Natural killer cell (primary cell): ENCODE measurements at regions not wholly inside any gene's neighbourhood (a gene's known extent, or its start where the extent isn't known, plus 50 kb on each side); places are given as distances from the start of the nearest gene placed in this dataset.

Experiments
- ATAC-seq, 3 donors: fragments of 150-1000 bp in 2 of 3; fragments of 200-7000 bp in 1 of 3; cut with Tn5 transposase; 1 replicate in 1 of 3; 2 replicates in 2 of 3; pipeline ENCODE4 v1.10.0; 2021; ENCODE audit warnings: mild to moderate bottlenecking in 2 of 3, moderate library complexity in 2 of 3
- DNase-seq, 2 donors: peaks; one replicate each; pipeline versions ENCODE4 v3.0.0 to v3.0.0-alpha.2; 2013 to 2021; ENCODE audit warnings: mixed read lengths in 1 of 2
- H3K27ac ChIP-seq: one replicate; pipeline ENCODE4 v1.5.1; 2013; ENCODE audit warnings: mild to moderate bottlenecking, low read length
- H3K27me3 ChIP-seq: one replicate; pipeline ENCODE4 v1.6.1; 2013; ENCODE audit warnings: low read length; ENCODE audit not compliant: control insufficient read depth, insufficient read depth
- H3K36me3 ChIP-seq: one replicate; pipeline ENCODE4 v1.6.1; 2013; ENCODE audit warnings: low read length; ENCODE audit not compliant: control insufficient read depth, insufficient read depth
- H3K4me1 ChIP-seq: one replicate; pipeline ENCODE4 v1.6.1; 2013; ENCODE audit warnings: low read length; ENCODE audit not compliant: control insufficient read depth, insufficient read depth
- H3K4me3 ChIP-seq: one replicate; pipeline ENCODE4 v1.5.1; 2013; ENCODE audit warnings: low read length
- H3K9me3 ChIP-seq: one replicate; pipeline ENCODE4 v1.6.1; 2013; ENCODE audit warnings: low read length; ENCODE audit not compliant: control insufficient read depth, insufficient read depth
- H3K27ac Mint-ChIP-seq, 2 donors: one replicate each; pipeline ENCODE4 v1.8.0; 2022; ENCODE audit warnings: mild to moderate bottlenecking in 2 of 2, mixed read lengths in 2 of 2, moderate library complexity in 1 of 2
- H3K27me3 Mint-ChIP-seq, 2 donors: one replicate each; pipeline ENCODE4 v1.8.0; 2022; ENCODE audit warnings: low read depth in 2 of 2, mixed read lengths in 2 of 2
- H3K36me3 Mint-ChIP-seq: one replicate; pipeline ENCODE4 v1.8.0; 2022; ENCODE audit warnings: mixed read lengths
- H3K4me1 Mint-ChIP-seq, 2 donors: one replicate each; pipeline ENCODE4 v1.8.0; 2022; ENCODE audit warnings: mixed read lengths in 2 of 2
- H3K4me3 Mint-ChIP-seq: one replicate; pipeline ENCODE4 v1.8.0; 2022; ENCODE audit warnings: mild to moderate bottlenecking, moderate library complexity, mixed read lengths
- H3K9me3 Mint-ChIP-seq, 2 donors: one replicate each; pipeline ENCODE4 v1.8.0; 2022; ENCODE audit warnings: mixed read lengths in 2 of 2
- WGBS: methylation state at CpG from one replicate; pipeline ENCODE4 v1.1.7; 2013; ENCODE audit warnings: missing lambda C conversion rate; ENCODE audit not compliant: insufficient coverage; 5-methylcytosine and 5-hydroxymethylcytosine counted together
- intact Hi-C: fragments of 100-400 bp; cut with micrococcal nuclease; formaldehyde crosslinking; loops from one replicate; pipeline ENCODE4 v1.14.2; 2022
- TF ChIP-seq, protein P1 (sequence below): fragments of 200-600 bp; IDR thresholded peaks from one replicate; pipeline ENCODE4 v1.8.0; 2022; ENCODE audit warnings: antibody characterized with exemption

DNA sequence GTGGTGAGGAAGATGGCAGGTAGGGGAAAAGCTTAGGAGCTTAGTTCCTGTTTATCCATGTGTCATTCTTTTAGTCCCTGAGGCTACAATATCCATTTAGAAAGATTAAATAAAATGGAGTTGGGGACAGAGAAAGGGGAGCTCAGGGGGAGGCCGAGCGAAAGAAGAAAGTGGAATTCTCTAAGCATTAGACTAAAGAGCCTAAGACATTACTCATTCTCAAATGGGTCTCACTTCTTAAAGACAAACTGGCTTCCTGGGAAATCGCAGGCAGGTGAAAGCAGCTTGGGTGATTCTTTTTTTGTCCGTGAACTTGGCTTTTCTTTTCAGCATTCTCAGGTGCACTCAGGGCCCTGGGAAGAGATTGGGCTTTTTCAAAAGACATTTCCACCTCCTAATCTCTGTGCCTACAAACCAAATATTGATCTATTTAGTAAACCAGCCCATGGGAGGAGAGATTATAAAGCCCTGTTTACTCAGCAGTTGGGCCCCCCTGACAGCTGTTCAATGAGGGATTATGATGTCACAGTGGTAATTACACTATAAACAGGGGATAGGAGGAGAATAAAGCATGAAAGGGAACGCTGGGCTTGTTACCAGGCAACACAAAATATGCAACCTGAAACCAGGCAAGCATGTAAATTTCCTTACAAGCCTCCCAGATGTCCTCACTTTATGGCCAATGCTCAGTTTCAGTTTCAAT is 584.0 kb downstream of the ACTL7B start:
- H3K9me3 Mint-ChIP-seq = peaks cover 0 to 11% of the 10 kb centered on the region in 2 donors
- Histone ChIP-seq H3K4me1 (no peaks in the 10 kb centered on the region), H3K9me3 (peaks cover 2% of the 10 kb centered on the region), H3K27me3 (no peaks in the 10 kb centered on the region), H3K36me3 (no peaks in the 10 kb centered on the region), H3K27ac (no peak overlapping the region), H3K4me3 (no peak overlapping the region)
- DNase-seq = no peak
- TF ChIP-seq, protein P1, sequence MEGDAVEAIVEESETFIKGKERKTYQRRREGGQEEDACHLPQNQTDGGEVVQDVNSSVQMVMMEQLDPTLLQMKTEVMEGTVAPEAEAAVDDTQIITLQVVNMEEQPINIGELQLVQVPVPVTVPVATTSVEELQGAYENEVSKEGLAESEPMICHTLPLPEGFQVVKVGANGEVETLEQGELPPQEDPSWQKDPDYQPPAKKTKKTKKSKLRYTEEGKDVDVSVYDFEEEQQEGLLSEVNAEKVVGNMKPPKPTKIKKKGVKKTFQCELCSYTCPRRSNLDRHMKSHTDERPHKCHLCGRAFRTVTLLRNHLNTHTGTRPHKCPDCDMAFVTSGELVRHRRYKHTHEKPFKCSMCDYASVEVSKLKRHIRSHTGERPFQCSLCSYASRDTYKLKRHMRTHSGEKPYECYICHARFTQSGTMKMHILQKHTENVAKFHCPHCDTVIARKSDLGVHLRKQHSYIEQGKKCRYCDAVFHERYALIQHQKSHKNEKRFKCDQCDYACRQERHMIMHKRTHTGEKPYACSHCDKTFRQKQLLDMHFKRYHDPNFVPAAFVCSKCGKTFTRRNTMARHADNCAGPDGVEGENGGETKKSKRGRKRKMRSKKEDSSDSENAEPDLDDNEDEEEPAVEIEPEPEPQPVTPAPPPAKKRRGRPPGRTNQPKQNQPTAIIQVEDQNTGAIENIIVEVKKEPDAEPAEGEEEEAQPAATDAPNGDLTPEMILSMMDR = no peak
- H3K36me3 Mint-ChIP-seq = no peaks in the 10 kb centered on the region
- no peak overlapping the region for H3K4me3 Mint-ChIP-seq
- 70% methylated on average over 4 of the region's 5 CpGs for WGBS
- no peaks in the 10 kb centered on the region for H3K27me3 Mint-ChIP-seq
- no peak for ATAC-seq
- intact Hi-C loops = no loop called here
- H3K4me1 Mint-ChIP-seq = peaks cover 0 to 6% of the 10 kb centered on the region in 2 donors
- no peak overlapping the region for H3K27ac Mint-ChIP-seq

DNA sequence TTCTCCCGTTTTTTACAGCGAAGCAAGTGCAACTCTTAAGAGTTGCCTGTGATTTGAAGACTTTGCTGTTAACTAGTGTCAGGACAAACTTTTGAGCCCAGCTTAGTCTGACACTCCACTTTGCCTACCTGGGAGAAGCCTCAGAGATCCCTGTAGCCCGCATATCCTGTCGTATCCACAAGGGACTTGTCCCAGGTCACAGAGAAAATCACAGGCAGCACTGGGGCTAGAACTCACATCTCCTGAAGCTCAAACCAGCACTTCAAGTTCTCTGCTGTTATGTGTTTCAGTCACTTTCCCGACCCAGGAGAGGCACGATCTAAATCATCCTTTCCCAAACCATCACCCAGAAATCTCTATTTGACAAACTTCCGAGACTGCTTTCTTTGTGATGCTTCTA is 584.5 kb downstream of the ACTL7B start:
- H3K4me1 ChIP-seq = no peaks in the 10 kb centered on the region
- H3K4me3 Mint-ChIP-seq = no peak overlapping the region
- H3K9me3 Mint-ChIP-seq = peaks cover 0 to 11% of the 10 kb centered on the region in 2 donors
- DNase-seq = no peak
- H3K9me3 ChIP-seq = peaks cover 1% of the 10 kb centered on the region
- no peak overlapping the region for H3K27ac Mint-ChIP-seq
- peaks cover 0 to 6% of the 10 kb centered on the region in 2 donors for H3K4me1 Mint-ChIP-seq
- no peak overlapping the region for H3K4me3 ChIP-seq
- 87% methylated on average over 6 of the region's 7 CpGs for WGBS
- no peak overlapping the region for H3K27ac ChIP-seq
- TF ChIP-seq, protein P1 = no peak
- intact Hi-C loops = no loop called here
- no peaks in the 10 kb centered on the region for H3K27me3 ChIP-seq
- no peaks in the 10 kb centered on the region for H3K27me3 Mint-ChIP-seq
- no peaks in the 10 kb centered on the region for H3K36me3 ChIP-seq
- no peaks in the 10 kb centered on the region for H3K36me3 Mint-ChIP-seq
- no peak for ATAC-seq

DNA sequence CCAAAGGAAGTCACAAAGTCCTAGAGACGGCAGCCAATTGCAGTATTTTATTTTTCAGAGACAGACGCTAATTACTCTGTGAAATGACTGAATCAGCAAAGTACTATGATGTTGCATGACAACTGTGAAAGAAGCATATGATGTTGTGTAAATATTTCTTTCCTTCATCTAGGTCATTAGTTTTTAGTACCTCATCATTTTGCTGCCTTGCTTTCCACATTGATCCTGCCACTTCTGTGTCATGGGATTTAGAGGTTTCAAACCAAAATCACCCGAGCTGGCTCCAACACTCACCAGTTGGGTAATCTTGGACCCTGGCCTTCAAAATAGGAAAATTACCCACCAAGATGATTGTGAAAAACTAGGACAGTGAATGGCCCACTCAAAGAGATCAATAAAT is 585.2 kb downstream of the ACTL7B start:
- intact Hi-C loops = no loop called here
- WGBS = 90% methylated on average over 3 of the region's 3 CpGs
- no peak overlapping the region for H3K27ac Mint-ChIP-seq

More for the DNA sequence above, 585.2 kb downstream of the ACTL7B start:
- Mint-ChIP-seq H3K4me1 (peaks cover 0 to 6% of the 10 kb centered on the region in 2 donors), H3K27me3 (no peaks in the 10 kb centered on the region), H3K4me3 (no peak overlapping the region), H3K36me3 (no peaks in the 10 kb centered on the region), H3K9me3 (peaks cover 0 to 11% of the 10 kb centered on the region in 2 donors)
- DNase-seq (no peak), ATAC-seq (no peak)
- no peaks in the 10 kb centered on the region for H3K9me3 ChIP-seq
- H3K36me3 ChIP-seq = no peaks in the 10 kb centered on the region
- H3K27ac ChIP-seq = no peak overlapping the region
- no peak overlapping the region for H3K4me3 ChIP-seq
- TF ChIP-seq, protein P1 = no peak
- no peaks in the 10 kb centered on the region for H3K27me3 ChIP-seq
- no peaks in the 10 kb centered on the region for H3K4me1 ChIP-seq
